ENCODE measurements at regions not wholly inside any gene's neighbourhood (a gene's known extent, or its start where the extent isn't known, plus 50 kb on each side); places are given as distances from the start of the nearest gene placed in this dataset.

DNA sequence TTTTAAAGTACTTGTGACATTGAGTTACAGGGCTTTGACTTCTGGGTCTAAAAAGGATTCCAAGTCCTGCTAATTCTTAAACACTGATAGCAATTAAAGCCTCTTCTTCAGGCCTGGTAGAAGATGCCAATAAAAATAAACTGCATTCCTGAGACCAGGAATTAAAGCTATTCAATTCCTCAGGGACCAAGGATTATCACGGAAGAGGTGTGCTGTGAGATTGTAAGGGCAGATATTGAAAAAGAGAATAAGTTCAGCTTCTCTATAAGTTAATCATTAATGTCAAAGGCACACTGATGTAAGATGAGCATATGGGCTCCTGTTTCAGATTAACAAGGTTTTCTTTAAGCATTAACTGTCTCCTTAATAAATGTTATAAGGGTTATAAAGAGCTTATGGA is 611.3 kb downstream of the SI start:
- TF ChIP-seq, protein P1, sequence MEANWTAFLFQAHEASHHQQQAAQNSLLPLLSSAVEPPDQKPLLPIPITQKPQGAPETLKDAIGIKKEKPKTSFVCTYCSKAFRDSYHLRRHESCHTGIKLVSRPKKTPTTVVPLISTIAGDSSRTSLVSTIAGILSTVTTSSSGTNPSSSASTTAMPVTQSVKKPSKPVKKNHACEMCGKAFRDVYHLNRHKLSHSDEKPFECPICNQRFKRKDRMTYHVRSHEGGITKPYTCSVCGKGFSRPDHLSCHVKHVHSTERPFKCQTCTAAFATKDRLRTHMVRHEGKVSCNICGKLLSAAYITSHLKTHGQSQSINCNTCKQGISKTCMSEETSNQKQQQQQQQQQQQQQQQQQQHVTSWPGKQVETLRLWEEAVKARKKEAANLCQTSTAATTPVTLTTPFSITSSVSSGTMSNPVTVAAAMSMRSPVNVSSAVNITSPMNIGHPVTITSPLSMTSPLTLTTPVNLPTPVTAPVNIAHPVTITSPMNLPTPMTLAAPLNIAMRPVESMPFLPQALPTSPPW (CRISPR knock-in tag; IDR thresholded peaks at IDR 0.05): no peak
- no peak for TF ChIP-seq TCF7 (IDR thresholded peaks at IDR 0.05; ENCODE audit: borderline replicate concordance)
- TF ChIP-seq ZNF407 (IDR thresholded peaks at IDR 0.05; ENCODE audit: low read depth): no peak
- TF ChIP-seq BACH1 (tag; IDR thresholded peaks at IDR 0.05): no peak
- no peak for TF ChIP-seq SP2 (IDR thresholded peaks at IDR 0.05; ENCODE audit: extremely low read depth, low read depth, low read length, poor library complexity, severe bottlenecking)
- no peak for TF ChIP-seq POLR2AphosphoS2 (IDR thresholded peaks at IDR 0.05; ENCODE audit: low read length)
- no peak for TF ChIP-seq ZNF23 (CRISPR knock-in tag; IDR thresholded peaks at IDR 0.05)
- no peak for TF ChIP-seq ZBTB7A (IDR thresholded peaks at IDR 0.05; ENCODE audit: borderline replicate concordance, control insufficient read depth, low read depth, low read length)
- TF ChIP-seq SNRNP70 (optimal IDR thresholded peaks at IDR 0.05; ENCODE audit: low read depth, low read length): no peak
